H7 (cell line): ENCODE measurements at regions not wholly inside any gene's neighbourhood (a gene's known extent, or its start where the extent isn't known, plus 50 kb on each side); places are given as distances from the start of the nearest gene placed in this dataset.

ENCODE experiments used
- DNase-seq: peaks from one replicate; pipeline ENCODE4 v3.0.0; 2012
- H3K27me3 ChIP-seq: 2 replicates; pipeline ENCODE4 v1.6.0; 2011; ENCODE audit warnings: mild to moderate bottlenecking, low read length; ENCODE audit not compliant: control insufficient read depth, insufficient read depth
- H3K36me3 ChIP-seq: replicated peaks from 2 replicates; pipeline ENCODE4 v1.5.1; 2011; ENCODE audit warnings: low read length; ENCODE audit not compliant: control insufficient read depth, insufficient read depth
- H3K4me3 ChIP-seq: 2 replicates; pipeline ENCODE4 v1.5.1; 2011; ENCODE audit warnings: low read depth, mild to moderate bottlenecking, control low read depth, low read length, moderate library complexity; ENCODE audit not compliant: insufficient read depth

DNA sequence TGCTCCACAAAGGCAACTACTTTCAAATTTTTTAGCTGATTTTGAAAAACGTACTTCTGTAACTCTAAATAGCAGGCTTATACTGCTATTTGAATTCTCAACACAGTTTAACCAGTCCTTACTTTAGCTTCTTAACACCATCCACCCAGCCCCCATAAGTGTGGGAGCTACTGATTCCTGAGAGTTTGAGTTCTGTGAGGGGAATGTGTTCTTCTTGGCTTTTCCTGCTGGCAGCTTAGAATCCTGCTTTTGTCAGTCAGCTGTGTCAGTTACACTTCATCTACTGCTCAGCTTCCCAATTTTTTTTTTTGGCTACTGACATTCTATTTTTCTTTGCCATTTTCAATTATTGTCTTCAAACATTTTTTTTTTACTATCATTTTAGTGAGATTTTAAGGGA is 440.4 kb downstream of the INSC start:
- H3K4me3 ChIP-seq = no peak overlapping the region
- DNase-seq = no peak
- no peaks in the 10 kb centered on the region for H3K27me3 ChIP-seq

DNA sequence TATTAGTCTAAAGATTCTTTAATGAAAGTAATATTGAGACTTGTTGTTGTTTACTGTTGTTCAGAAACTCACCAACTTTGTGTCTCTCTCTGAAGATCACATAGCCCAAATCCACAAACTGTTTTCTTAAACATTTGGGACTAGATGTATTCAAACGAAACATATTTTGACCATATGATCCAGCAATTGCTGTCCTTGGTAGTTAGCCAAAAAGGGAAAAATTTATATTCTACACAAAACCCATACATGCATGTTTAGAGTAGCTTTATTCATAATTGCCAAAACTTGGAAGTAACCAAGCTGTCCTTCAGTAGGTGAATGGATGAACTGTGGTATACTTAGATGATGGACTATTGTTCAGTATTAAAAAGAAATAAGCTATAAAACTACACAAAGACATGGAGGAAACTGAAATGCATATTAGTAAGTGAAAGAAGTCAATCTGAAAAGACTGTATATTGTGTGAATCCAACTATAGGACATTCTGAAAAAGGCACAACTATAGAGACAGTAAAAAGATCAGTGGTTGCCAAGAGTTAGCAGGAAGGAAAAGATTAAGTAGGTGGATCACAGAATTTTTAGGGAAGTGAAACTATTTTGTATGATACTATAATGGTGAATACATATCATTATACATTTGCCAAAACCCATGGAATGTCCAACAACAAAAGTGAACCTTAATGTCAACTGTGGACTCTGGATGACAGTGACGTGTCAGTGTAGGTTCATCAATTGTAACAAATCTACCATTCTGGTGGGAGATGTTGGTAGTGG is 442.9 kb downstream of the INSC start:
- no peaks in the 10 kb centered on the region for H3K36me3 ChIP-seq
- no peak overlapping the region for H3K4me3 ChIP-seq
- H3K27me3 ChIP-seq = no peaks in the 10 kb centered on the region
- no peak for DNase-seq

More for the DNA sequence above, 440.4 kb downstream of the INSC start:
- H3K36me3 ChIP-seq = no peaks in the 10 kb centered on the region

DNA sequence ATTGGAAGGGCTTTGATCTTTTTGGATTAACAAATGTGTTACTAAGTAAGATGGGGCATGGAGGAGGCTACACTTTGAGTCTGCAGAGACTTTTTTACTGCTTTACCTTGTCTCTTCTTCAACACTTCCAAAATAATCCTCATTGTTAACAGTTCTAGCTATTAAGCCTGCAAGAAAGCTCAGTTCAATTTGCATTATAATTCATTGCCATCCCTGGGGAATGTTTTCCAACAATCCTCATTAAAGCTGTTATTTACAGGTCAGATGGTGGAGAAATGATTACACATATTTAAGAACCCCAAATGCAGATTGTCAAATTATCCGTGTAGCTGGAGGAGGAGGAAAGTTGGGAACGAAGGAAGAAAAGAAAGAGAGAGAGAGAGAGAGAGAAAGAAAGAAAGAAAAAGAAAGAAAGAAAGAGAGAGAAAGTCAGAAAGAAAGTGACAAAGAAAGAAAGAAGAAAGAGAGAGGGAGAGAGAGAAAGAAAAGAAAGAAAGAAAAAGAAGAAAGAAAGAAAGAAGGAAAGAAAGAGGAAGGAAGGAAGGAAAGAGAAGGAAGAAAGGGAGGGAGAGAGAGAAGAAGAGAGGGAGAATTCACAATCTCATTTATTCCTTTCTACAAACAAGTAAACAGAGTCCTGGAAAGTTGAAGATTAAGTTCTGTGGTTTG is 443.9 kb downstream of the INSC start:
- Histone ChIP-seq H3K4me3 (no peak overlapping the region), H3K36me3 (no peaks in the 10 kb centered on the region), H3K27me3 (no peaks in the 10 kb centered on the region)
- peak; percentile 36 for DNase-seq

DNA sequence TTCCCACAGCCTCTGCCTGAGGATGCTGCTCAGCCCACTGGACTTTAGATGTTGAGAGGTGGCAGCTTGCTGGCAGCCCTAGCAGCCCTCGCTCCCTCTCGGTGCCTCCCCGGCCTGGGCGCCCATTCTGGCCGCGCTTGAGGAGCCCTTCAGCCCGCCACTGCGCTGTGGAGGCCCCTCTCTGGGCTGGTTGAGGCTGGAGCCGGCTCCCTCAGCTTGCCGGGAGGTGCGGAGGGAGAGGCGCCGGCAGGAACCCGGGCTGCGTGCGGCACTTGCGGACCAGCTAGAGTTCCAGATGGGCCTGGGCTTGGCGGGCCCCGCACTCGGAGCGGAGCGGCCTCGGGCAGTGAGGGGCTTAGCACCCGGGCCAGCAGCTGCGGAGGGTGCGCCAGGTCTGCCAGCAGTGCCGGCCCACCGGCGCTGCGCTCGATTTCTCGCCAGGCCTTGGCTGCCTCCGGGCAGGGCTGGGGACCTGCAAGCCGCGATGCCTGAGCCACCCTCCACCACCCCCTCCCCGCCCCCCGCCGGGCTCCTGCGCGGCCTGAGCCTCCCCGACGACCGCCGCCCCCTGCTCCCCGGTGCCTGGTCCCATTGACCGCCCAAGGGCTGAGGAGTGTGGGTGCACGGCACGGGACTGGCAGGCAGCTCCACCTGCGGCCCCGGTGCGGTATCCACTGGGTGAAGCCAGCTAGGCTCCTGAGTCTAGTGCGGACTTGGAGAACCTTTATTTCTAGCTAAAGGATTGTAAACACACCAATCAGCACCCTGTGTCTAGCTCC is 446.2 kb downstream of the INSC start:
- DNase-seq = no peak

DNA sequence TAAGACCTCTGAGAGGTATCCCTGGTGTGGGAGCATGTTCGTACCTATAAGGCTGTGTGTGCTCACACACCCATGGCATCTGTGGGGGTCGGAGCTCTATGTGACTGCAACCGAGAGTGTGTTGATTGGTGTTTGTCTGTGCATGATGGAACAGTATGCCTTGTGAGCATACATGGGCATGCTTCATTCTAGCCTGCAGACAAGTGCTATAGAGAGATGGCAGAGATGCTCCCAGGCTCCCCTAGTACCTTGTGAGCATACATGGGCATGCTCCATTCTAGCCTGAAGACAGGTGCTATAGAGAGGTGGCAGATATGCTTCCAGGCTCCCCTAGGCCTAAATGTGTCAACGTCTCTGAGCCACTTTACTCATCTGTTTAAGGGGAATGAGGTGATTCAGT is 447.5 kb downstream of the INSC start:
- H3K4me3 ChIP-seq = no peak overlapping the region
- DNase-seq = no peak

More for the DNA sequence above, 446.2 kb downstream of the INSC start:
- Histone ChIP-seq H3K27me3 (no peaks in the 10 kb centered on the region), H3K36me3 (no peaks in the 10 kb centered on the region), H3K4me3 (no peak overlapping the region)

DNA sequence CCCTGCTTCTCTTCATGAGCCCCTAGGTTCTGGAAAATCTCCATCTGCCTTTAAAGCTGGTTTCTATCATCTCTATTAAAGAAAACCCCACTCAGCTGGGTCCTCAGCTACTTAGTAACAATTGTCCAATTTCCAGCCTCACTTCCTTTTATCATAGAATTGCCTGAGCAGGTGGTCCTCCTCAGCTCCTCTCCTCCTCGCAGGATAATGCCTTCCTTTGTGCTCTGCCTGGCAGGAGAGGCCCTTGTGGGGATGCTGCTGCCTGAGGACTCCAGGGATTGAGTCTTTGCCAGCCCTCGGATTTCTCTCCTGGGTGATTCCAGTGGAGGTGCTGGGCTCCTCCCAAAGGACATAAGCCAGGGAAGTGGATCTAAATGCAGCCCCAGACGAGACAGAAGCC is 448.3 kb downstream of the INSC start:
- Histone ChIP-seq H3K36me3 (no peaks in the 10 kb centered on the region), H3K4me3 (no peak overlapping the region), H3K27me3 (no peaks in the 10 kb centered on the region)
- peak; percentile 40 for DNase-seq

More for the DNA sequence above, 447.5 kb downstream of the INSC start:
- no peaks in the 10 kb centered on the region for H3K27me3 ChIP-seq
- H3K36me3 ChIP-seq = no peaks in the 10 kb centered on the region

DNA sequence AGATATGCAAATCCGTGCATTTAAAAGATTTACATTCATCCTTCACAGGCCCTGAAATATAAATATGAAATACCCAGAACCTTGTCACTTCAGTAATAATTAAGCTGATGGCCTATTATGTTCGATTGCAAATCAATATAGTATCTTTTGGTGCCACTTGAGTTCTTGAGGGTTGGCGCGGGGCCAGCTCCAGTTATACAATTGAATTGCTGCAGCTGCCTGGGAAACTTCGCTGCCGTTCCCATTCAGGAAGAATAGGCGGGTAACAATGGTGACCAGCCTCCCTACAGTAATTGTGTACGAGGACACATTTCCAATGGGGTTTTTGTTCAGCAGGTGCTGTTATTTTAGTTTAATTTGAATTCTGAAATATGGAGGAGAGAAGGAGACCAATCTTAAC is 451.2 kb downstream of the INSC start:
- Histone ChIP-seq H3K27me3 (no peaks in the 10 kb centered on the region), H3K36me3 (no peaks in the 10 kb centered on the region), H3K4me3 (no peak overlapping the region)
- no peak for DNase-seq

DNA sequence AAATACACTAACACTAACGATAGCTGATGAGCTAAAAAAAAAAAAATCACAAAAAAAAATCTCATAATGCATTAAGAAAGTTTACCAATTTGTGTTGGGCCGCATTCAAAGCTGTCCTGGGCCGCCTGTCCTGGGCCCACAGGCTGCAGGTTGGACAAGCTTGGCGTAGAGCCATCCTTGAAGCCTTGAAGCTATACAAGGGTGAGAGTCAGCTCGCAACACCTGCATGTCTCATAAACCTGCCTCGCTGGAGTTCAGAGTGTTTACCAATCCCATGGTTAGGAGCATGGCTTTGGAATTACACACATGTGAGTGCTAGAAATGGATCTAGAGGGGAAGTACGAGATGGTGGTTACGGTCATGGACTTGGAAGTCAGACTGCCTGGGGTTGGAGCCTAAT is 453.7 kb downstream of the INSC start:
- H3K4me3 ChIP-seq = no peak overlapping the region
- DNase-seq = no peak
- H3K27me3 ChIP-seq = no peaks in the 10 kb centered on the region
- no peaks in the 10 kb centered on the region for H3K36me3 ChIP-seq

DNA sequence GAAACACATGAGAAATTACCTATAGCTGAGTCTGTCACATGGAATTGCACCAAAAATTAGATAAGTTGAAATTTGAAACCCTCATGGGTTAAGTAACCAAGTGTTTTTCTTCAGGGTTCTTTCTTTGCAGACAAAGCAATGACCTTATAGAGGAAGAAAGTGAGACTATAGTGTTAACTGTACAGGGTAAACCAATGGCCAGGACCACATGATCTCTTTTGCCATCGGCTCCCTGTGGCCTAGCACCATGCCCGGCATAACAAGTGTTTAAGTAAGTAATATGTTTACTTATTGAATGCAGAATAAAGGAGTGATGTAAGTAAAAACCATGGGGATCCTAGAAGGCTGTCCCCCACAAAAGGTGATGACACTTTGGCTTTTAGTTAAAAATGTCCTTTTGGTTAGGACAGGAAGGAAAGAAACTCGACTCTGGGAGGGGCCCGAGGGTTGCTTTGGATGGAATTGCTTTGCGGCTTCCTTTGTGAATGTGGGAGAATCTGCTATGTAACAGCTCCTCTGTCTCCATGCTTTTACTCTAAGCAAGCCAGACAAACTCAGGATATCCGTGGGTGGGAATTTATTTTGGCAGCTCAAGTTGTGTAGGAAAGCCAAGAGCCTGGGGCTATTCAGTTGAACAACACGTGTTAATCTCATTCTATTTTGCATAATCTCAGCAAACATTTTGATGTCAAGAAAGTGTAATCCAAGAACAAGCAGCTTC is 454.7 kb downstream of the INSC start:
- DNase-seq = no peak
- Histone ChIP-seq H3K4me3 (no peak overlapping the region), H3K27me3 (no peaks in the 10 kb centered on the region), H3K36me3 (no peaks in the 10 kb centered on the region)

DNA sequence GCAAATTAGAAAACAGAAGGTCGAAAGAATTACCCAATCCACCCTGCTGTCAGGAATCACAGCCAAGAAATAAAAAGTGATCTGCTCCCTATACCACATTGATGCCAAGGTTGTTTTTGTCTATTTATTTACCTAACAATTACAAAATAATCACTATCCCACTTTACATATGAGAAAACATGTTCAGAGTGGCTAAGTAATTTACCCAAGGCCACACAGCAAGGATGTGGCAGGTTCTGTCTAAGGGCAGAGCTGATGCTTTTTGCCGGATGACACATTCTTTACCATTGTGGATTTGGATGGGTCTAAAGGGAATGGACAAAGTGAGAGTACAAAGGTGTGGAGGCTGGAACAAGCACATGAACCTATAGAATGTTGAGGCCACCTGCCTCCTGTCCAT is 460.7 kb downstream of the INSC start:
- H3K4me3 ChIP-seq = no peak overlapping the region
- DNase-seq = no peak
- no peaks in the 10 kb centered on the region for H3K27me3 ChIP-seq
- H3K36me3 ChIP-seq = no peaks in the 10 kb centered on the region

DNA sequence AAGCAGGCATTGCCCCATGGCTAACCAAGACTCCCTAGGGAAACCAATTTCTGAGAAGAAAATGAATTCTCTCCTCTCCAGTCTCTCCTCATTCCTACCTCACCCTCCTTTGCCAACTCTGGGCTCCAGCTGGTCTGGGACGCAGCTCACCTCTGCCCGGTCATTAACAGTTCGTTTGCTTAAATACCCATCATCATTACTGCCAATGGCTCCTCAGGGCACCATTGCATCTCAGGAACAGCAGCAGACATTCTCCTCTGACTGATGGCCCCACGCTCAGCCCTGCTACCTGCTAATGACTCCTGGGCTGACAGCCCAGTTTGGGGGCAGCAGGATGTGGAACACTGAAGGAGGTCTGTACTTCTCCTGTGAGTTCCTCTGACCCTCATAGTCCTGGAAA is 462.0 kb downstream of the INSC start:
- H3K27me3 ChIP-seq = no peaks in the 10 kb centered on the region
- H3K4me3 ChIP-seq = no peak overlapping the region
- DNase-seq = no peak
- no peaks in the 10 kb centered on the region for H3K36me3 ChIP-seq

DNA sequence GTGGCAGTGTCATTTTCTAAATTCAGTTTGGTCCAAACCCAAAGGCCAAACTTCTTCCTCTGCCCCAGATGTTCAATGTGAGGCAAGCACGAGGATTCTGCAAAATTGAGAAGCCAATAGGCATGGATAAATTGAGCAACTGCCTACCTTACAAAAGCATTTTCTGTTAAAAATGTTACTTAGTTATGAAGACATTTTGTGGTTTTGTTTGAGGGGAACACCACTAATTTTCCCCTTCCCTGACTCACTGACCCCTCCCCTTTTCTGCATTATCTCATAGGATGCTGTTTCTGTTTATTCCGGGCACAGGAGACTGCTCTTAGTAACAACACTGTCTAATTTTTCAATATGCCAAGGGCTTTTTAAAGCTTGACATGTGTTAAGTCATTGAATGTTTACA is 462.8 kb downstream of the INSC start:
- DNase-seq = no peak

DNA sequence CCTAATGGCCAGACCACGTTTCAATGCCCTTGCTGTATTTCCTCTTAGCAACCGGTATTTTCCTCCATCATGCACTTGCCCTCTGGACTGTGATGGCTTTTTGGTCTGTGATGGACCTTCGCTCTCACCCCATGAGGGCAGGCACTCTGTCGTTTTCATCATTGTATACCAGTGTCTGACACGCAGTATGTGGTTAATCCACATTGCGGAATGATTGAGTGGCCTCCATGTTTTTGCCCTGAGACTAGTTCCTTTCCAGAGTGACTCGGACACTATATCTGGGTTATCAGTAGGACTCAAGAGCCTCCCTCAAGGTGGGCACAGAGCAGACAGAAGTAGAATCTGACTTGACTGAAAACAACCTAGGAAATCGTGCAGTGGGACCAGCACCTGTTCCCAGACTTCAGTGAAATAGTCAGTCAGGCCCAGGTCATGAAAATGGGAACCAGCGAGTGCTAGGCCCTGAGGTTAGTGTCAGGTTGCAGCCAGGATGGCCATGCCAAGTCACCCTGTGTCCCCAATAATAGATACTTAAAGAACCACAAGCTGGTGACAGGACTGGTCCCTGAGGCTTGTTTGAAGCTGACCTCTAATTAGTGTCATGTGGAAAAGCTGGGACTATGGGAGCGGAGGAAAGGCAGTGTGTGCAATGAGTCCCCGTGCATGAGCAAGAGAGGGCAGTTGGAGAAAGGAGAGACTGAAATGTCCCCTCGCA is 464.7 kb downstream of the INSC start:
- no peaks in the 10 kb centered on the region for H3K36me3 ChIP-seq
- DNase-seq = no peak

More for the DNA sequence above, 462.8 kb downstream of the INSC start:
- Histone ChIP-seq H3K4me3 (no peak overlapping the region), H3K27me3 (no peaks in the 10 kb centered on the region), H3K36me3 (no peaks in the 10 kb centered on the region)

More for the DNA sequence above, 464.7 kb downstream of the INSC start:
- Histone ChIP-seq H3K27me3 (no peaks in the 10 kb centered on the region), H3K4me3 (no peak overlapping the region)
